Nephron (organoid): ENCODE measurements at regions not wholly inside any gene's neighbourhood (a gene's known extent, or its start where the extent isn't known, plus 50 kb on each side); places are given as distances from the start of the nearest gene placed in this dataset.

ENCODE experiments used
- H3K27ac Mint-ChIP-seq, 3 experiments: 2 replicates each; pipeline ENCODE4 v1.8.0; 2020; ENCODE audit warnings: mixed read lengths in 3 of 3, mild to moderate bottlenecking in 2 of 3, moderate library complexity in 1 of 3
- H3K27me3 Mint-ChIP-seq: 2 replicates; pipeline ENCODE4 v1.8.0; 2021; ENCODE audit warnings: low read depth, mild to moderate bottlenecking, moderate library complexity, mixed read lengths
- H3K36me3 Mint-ChIP-seq: 2 replicates; pipeline ENCODE4 v1.8.0; 2020; ENCODE audit warnings: low read depth, mixed read lengths
- H3K4me1 Mint-ChIP-seq: 2 replicates; pipeline ENCODE4 v1.8.0; 2020; ENCODE audit warnings: mixed read lengths
- H3K4me3 Mint-ChIP-seq, 3 experiments: 2 replicates each; pipeline ENCODE4 v1.8.0; 2020; ENCODE audit warnings: mild to moderate bottlenecking in 3 of 3, mixed read lengths in 3 of 3, moderate library complexity in 2 of 3
- H3K9me3 Mint-ChIP-seq: 2 replicates; pipeline ENCODE4 v1.8.0; 2020; ENCODE audit warnings: mixed read lengths
- CTCF ChIP-seq, 3 experiments: fragments of 200-600 bp; sonication (generic); IDR thresholded peaks; one replicate each; pipeline ENCODE4 v1.5.0; 2021; ENCODE audit warnings: antibody characterized with exemption in 3 of 3; ENCODE audit not compliant: unreplicated experiment in 3 of 3

GRCh38 chr17:77814091-77814772 is 144.3 kb upstream of the TNRC6C start:
- H3K4me3 Mint-ChIP-seq = no peak overlapping the region
- no peak overlapping the region for H3K27ac Mint-ChIP-seq
- H3K9me3 Mint-ChIP-seq = peaks cover 5% of the 10 kb centered on the region
- peaks cover 5% of the 10 kb centered on the region for H3K4me1 Mint-ChIP-seq
- no peaks in the 10 kb centered on the region for H3K36me3 Mint-ChIP-seq
- TF ChIP-seq CTCF (IDR thresholded peaks at IDR 0.05; ENCODE audit: unreplicated experiment in 3 of 3) = no peak
- H3K27me3 Mint-ChIP-seq = peaks cover 18% of the 10 kb centered on the region

- no peaks in the 10 kb centered on the region for H3K36me3 Mint-ChIP-seq
- no peak for TF ChIP-seq CTCF (IDR thresholded peaks at IDR 0.05; ENCODE audit: unreplicated experiment in 3 of 3)
- H3K9me3 Mint-ChIP-seq = peaks cover 5% of the 10 kb centered on the region
- H3K27me3 Mint-ChIP-seq = peaks cover 18% of the 10 kb centered on the region
- H3K4me3 Mint-ChIP-seq = no peak overlapping the region
- H3K4me1 Mint-ChIP-seq = peaks cover 10% of the 10 kb centered on the region
- no peak overlapping the region for H3K27ac Mint-ChIP-seq
Observed at GRCh38 chr17:77815127-77815905, 143.2 kb upstream of the TNRC6C start.

GRCh38 chr17:77817953-77818352 is 140.6 kb upstream of the TNRC6C start:
- peaks cover 7% of the 10 kb centered on the region for H3K27me3 Mint-ChIP-seq
- H3K4me3 Mint-ChIP-seq = no peak overlapping the region
- peaks cover 5% of the 10 kb centered on the region for H3K4me1 Mint-ChIP-seq
- peaks cover 5% of the 10 kb centered on the region for H3K9me3 Mint-ChIP-seq
- no peak for TF ChIP-seq CTCF (IDR thresholded peaks at IDR 0.05; ENCODE audit: unreplicated experiment in 3 of 3)
- H3K27ac Mint-ChIP-seq = no peak overlapping the region
- H3K36me3 Mint-ChIP-seq = no peaks in the 10 kb centered on the region

GRCh38 chr17:77819497-77819896 is 139.0 kb upstream of the TNRC6C start:
- H3K9me3 Mint-ChIP-seq = peaks cover 5% of the 10 kb centered on the region
- peaks cover 8% of the 10 kb centered on the region for H3K27me3 Mint-ChIP-seq
- no peaks in the 10 kb centered on the region for H3K36me3 Mint-ChIP-seq
- no peak overlapping the region for H3K4me3 Mint-ChIP-seq
- peaks cover 5% of the 10 kb centered on the region for H3K4me1 Mint-ChIP-seq
- no peak overlapping the region for H3K27ac Mint-ChIP-seq
- no peak for TF ChIP-seq CTCF (IDR thresholded peaks at IDR 0.05; ENCODE audit: unreplicated experiment in 3 of 3)

GRCh38 chr17:77821114-77821513 is 137.4 kb upstream of the TNRC6C start:
- Mint-ChIP-seq H3K4me1 (peaks cover 5% of the 10 kb centered on the region), H3K27ac (no peak overlapping the region), H3K36me3 (no peaks in the 10 kb centered on the region), H3K4me3 (no peak overlapping the region), H3K27me3 (peaks cover 20% of the 10 kb centered on the region), H3K9me3 (peaks cover 5% of the 10 kb centered on the region)
- TF ChIP-seq CTCF (IDR thresholded peaks at IDR 0.05; ENCODE audit: unreplicated experiment in 3 of 3) = no peak
